ENCODE measurements at regions not wholly inside any gene's neighbourhood (a gene's known extent, or its start where the extent isn't known, plus 50 kb on each side); places are given as distances from the start of the nearest gene placed in this dataset.

DNA sequence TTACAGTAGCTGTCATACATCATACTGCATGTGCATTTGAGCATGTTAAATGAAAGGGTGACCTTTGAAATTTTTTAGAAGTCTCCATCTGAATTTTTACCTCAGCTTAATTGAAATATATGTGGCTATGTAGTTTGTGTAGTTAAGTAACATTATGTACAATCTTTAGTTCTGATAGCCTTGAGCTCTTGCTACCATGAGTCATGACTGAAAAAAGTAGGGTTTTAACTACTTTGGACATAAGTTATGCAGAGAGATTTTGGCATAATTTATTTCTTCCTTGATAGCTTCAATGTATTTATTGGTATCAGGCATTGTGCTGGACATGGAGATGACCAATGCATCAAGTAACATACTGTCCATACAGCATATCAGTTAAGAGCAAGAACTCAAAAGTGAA is 376.5 kb upstream of the ZNF717 start:
- DNase-seq (ENCODE audit: low read depth in 4 of 4, low spot score in 3 of 4): no peak

DNA sequence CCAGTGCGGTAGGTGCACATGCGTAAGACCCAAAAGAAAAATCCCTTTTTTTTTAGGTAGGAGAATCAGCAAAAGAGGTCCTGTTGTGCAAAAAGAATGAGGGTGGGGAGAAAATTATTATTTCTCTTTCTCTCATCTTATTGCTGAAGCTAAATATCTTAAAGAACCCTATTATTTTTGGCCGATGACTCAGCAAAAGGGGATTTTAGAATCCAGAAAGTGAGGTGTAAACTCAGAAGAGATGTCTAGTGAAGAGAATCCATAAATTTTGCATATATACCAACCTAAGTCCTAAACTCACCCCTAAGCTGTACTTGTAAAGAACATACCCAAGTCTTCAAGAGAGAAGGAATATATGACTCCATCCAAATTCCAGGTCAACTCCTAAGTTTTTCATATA is 386.3 kb upstream of the ZNF717 start:
- no peak for DNase-seq (ENCODE audit: low read depth in 4 of 4, low spot score in 3 of 4)

DNA sequence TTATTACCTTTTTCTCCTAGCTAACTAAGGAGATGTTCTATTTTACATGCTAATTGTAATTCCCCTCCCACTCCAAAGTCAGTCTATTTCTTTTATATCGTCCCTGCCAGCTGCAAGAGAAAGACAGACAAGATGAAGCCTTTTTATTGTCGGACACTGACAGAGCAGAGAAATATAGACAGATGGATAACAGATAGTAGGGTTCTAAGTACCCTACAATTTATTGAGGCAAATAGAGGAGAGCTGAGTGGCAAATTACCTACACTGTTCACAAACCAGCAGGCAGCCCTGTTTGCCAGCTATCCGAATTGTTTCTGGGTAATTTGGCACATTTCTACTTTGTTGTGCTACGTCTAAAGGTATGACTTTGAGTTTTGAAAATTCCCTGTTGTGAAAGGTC is 392.3 kb upstream of the ZNF717 start:
- no peak for DNase-seq (ENCODE audit: low read depth in 4 of 4, low spot score in 3 of 4)

DNA sequence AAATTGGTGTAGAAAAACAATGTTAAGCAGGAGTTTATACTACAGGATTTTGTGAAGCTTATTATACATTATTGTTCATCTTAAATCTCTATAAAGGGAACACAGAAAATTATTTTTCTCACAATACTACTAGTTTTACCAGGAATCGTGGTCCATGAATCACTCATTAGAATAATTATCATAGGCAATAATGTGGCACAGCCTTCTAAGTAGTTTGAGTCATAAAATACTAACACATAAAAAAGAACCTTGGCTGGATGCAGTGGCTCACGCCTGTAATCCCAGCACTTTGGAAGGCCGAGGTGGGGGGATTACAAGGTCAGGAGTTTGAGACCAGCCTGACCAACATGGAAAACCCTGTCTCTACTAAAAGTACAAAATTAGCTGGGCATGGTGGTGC is 393.1 kb upstream of the ZNF717 start:
- no peak for DNase-seq (ENCODE audit: low read depth in 4 of 4, low spot score in 3 of 4)

DNA sequence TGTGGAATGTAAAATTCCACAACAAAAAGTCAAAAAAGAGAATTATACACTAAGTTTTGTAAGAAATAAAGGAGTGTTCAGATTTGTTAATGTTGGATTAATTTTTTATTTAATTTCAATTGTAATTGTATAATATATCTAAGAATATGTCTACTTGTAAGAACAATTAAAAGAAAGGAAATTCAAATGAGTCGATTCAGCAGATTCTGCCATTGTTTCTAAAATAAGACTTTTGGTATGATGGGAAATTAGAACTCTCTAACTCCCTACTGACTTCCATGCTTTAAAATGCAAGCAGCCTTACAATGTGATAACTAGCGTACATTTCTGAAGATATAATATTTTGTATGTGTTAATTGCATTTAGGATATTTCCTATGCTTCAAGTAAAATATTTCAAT is 395.9 kb upstream of the ZNF717 start:
- no peak for DNase-seq (ENCODE audit: low read depth in 4 of 4, low spot score in 3 of 4)

DNA sequence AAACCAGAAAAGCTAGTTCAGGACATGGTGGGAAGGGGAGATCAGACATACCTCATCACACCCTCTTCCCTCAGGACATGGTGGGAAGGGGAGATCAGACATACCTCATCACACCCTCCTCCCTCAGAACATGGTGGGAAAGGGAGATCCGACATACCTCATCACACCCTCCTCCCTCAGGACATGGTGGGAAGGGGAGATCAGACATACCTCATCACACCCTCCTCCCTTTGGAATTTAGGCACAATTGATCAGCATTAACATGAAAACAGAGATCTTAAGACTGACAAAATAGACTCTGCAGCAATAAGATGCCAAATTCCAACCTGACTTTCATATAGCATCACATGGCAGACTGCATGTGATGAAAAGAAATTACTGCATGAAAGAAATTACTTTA is 412.7 kb upstream of the ZNF717 start:
- DNase-seq (ENCODE audit: low read depth in 4 of 4, low spot score in 3 of 4): no peak

DNA sequence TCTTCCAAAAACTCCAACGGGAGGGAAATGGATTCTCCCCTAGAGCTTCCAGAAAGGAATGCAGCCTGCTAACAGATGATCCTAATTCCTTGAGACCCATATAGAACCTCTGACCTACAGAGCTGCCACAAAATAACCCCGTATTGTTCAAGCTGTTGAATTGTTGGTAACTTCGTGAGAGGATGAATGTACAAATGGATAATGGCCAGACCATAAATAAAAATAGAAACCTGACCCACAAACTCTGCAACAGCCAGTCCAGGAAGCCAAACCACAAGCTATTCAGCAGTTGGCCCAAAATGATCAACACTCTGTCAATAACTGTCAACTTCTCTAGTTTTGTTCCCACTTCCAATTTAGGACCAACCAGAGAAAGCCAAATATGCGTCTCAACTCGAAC is 414.0 kb upstream of the ZNF717 start:
- DNase-seq (ENCODE audit: low read depth in 4 of 4, low spot score in 3 of 4): no peak

DNA sequence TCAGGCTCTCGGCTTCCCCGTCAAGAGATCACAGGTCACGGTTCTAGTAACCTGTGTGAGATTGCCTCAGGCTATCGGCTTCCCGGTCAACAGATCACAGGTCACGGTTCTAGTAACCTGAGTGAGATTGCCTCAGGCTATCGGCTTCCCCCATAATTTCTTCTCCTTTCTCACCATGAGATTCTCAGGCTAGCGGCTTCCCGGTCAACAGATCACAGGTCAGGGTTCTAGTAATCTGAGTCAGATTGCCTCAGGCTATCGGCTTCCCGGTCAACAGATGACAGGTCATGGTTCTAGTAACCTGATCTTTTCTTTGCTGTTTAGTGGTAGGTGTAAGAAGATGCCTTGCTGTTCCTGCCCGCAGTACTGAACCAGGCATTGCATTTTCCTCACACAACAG is 418.2 kb upstream of the ZNF717 start:
- DNase-seq (ENCODE audit: low read depth in 4 of 4, low spot score in 3 of 4): no peak

DNA sequence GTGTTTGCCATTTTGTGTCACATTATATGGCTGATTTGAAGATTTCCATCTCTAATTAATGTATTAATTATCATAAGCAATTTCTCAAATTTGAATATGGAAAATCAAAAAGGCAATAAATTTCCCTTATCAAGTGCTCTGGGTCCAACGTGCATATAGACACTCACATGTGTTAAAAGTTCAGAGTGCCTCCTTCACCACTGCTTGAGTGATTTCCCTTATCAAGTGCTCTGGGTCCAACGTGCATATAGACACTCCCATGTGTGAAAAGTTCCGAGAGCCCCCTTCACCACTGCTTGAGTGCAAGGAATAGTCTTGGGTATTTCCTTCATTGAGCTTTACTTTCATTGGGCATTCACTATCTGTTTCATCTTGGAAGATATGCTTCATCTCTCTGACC is 421.0 kb upstream of the ZNF717 start:
- no peak for DNase-seq (ENCODE audit: low read depth in 4 of 4, low spot score in 3 of 4)

DNA sequence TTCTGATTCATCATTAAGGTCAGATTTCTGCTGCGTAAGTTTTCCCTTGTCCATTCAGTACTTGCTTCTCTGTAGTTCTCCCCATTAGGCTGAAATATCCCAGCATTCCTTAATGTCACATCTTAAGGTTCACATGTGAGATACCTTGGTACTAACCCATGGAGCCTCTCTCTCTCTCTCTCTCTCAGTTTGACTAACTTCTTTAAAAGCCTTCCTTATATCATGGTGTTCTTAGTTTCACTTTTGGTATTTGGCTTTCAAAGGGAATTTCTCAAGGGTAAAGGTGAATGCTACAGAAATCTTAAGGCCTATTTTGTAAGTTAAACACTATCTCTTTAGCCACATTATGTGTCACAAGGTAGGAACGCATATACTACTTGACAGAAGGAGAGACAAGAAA is 427.3 kb upstream of the ZNF717 start:
- DNase-seq (ENCODE audit: low read depth in 4 of 4, low spot score in 3 of 4): no peak

DNA sequence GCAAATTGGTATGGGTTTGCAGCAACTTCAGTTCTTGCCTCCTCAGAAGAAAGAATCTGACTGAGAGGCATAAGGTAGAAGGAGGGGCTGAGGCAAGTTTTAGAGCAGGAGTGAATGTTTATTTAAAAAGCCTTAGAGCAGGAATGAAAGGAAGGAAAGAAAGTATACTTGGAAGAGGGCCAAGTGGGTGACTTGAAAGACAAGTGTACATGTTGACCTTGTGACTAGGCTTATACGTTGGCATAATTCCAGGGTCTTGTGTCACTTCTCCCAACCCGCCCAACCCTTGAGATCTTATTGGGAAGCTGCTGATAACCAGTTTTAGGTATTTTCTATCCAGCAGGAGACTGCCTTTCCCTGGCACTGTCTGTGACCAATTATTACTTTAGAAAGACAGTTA is 436.9 kb upstream of the ZNF717 start:
- no peak for DNase-seq (ENCODE audit: low read depth in 4 of 4, low spot score in 3 of 4)

DNA sequence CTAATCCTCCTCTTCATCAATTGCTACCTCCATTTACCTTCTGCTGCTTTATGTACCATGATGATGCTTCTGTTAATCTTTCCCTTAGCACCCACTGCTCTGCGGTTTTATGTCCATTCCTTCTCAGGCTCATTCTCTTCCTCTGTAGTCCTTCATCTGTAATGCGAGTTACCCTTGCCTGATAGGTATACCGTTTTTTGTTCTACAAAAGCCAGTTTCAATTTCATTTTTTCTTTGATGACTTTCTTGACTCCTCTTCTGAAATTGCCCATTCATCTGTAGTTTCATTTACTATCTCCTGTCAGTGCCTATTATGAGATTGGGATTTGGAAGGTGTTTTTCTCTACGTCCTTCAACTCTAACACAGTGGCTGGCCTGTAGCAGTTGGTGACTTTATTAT is 445.9 kb upstream of the ZNF717 start:
- DNase-seq (ENCODE audit: low read depth in 4 of 4, low spot score in 3 of 4): no peak

DNA sequence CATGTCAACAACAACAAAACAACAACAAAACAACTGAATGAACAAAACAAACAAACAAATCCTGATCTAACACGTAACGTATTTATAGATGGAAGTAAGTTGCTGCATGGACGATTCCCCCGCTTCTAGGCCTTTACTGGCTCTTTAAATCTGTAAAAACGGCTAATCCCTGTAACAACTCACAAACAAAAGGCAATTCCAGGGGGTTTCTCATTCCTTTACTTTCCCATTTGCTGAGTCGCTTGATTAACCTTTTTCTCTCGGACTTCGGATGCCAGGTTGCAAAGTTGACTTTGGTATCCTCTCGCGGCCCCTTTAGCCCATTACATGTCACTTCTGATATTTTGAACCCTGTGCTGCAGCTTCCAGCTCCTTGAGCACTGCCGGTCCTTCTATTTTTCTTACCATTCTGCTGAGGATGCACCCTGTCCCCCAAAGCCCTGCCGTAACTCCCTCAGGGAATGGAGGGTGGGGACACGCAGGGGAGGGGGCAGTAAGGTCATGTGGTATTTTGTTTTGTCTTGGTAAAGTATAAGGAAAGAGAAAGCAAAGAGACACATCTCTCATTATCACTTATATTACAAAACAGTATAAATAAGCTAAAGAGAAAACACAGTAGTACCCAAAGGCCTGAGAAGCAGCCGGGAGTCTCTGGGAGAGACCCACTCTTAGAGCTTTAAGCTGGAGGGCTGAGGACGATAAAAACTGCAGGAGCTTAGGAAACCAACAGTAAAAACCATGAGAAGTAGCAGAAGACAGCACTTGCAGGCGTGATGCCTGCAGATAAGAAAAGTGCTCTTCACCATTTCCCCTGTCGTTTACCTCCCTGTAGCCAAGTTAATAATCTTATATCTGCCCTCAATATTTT is 457.8 kb upstream of the ZNF717 start:
- no peak for DNase-seq (ENCODE audit: low read depth in 4 of 4, low spot score in 3 of 4)

DNA sequence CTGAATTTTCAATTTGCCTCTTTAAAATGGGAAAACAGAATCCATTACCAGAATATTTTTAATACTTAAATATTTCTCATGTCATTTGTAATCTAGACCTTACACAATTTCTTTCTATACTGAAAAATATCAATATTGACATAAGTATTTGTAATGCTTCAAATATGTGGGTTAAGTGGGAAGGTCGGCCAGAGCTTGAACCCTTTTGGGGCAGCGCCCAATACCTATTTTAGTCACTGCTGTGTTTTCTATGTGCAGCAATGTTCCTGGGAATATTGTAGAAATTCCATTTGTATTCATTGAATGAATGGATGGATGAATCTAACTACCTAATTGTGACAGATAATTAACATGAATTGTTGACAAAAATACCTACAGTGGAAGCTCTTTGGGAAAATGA is 459.7 kb upstream of the ZNF717 start:
- no peak for DNase-seq (ENCODE audit: low read depth in 4 of 4, low spot score in 3 of 4)

DNA sequence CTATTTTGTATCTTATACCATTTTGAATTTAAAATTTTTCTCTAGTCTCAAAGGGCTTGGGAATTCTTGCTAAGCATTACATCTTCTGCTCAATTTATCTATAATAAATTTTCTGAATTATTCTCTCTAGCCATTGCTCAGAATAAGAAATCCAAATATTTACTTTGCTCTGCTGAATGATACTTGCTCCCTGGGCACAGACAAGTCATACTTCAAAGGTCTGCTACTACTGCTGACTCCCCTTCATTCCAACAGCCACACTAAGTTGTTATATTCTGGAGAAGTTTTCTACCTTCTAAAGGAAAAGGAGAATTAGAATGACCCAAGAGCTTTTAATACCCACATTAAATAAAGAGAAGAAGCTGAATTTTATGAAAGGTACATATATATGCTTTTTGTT is 460.3 kb upstream of the ZNF717 start:
- DNase-seq (ENCODE audit: low read depth in 4 of 4, low spot score in 3 of 4): no peak

DNA sequence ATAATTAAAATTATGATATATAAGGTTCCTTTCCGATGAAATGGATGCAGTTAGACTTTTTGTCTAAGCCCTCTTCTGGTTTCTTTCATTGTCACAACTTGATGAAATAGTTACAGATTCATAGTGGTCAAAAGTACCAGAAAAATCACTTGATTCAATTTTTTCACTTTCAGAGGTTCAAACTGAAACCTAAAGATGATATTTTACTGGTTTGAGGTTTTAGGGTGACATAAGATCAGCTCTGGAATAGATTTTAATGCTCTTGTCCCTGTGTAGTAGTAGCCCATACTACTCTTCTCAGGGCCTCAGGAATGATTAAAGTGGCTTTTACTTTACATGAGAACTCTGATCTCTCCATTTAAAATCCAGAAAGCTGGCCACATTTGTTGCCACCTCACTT is 479.1 kb upstream of the ZNF717 start:
- no peak for DNase-seq (ENCODE audit: low read depth in 4 of 4, low spot score in 3 of 4)

DNA sequence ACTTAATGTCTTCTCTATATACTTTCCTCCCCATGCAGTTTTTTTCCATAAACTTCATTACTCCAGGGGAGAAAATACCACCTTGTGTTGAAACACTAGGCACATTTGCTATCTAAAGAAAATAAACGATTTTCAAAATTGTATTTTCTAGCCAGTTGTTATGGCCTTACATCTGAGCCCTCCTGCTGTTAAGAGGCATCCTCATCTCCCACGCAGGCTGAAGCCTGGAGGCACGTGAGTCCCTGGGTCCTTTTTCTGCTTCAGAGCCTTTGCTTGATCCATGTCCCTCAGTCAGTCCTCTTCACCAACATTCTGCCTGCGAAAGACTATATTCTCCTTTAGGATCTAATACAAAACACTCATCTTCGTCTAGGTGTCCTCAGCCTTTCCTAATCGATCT is 479.6 kb upstream of the ZNF717 start:
- DNase-seq (ENCODE audit: low read depth in 4 of 4, low spot score in 3 of 4): no peak

DNA sequence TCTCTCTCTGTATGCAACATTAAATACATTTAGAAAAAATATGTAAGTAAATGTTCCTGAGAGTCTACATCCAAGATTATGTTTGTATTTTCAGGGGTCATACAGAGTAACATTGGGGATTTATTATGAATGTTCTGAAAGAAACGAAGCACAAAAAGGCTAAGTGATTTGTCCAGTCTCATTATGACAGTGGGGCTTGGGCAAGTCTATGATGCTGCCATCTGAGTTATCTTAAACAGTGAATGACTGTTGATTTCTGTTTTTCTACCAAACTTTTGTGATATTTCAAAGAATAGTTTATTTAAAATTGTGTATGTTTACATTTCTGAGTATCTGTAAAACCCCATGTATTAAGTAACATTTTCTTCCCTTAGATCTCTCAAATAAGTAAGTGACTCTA is 481.2 kb upstream of the ZNF717 start:
- DNase-seq (ENCODE audit: low read depth in 4 of 4, low spot score in 3 of 4): no peak

DNA sequence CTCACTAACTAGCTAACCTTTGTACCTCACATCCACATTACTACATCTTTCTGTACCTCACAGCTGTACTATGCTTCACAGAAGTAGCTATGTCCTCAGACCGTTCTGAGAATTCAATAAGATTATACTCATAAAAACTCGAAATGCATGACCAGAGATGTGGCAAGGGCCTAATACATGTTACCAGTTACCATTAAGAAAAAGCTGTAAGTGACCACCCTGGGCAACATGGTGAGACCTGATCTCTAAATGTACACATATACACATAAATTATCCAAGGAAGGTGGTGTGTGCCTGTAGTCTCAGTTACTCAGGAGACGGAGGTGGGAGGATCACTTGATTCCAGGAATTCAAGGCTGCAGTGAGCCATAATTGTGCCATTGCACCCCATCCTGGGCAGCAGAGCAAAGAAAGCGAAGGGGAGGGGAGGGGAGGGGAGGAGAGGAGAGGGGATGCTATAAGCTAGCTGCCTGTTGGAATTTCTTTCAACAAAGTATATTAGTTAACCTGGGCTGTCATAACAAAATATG is 482.6 kb upstream of the ZNF717 start:
- DNase-seq (ENCODE audit: low read depth in 4 of 4, low spot score in 3 of 4): peak in 3 of 4 donors; percentile 8 to 20 (median 15)

DNA sequence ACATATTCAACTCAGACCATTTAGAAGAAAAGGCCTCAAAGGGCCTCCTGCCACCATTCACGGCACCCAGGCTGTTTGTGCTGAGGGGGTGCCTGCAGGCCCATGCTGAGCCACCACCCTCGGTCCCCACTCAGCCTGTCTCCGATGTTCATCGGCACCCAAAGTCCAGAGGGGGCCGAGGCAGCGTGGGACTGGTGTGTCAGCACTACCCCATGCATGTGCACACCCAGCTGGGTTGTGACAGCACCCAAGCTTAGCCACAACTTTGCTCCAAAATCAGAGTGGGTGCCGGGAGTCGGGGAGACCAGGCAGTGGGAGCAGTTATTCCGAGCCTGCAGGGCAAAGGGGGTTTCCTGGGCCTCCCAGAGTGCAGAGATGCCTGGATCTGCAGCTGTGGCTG is 508.5 kb upstream of the ZNF717 start:
- DNase-seq (ENCODE audit: low read depth in 4 of 4, low spot score in 3 of 4): no peak

DNA sequence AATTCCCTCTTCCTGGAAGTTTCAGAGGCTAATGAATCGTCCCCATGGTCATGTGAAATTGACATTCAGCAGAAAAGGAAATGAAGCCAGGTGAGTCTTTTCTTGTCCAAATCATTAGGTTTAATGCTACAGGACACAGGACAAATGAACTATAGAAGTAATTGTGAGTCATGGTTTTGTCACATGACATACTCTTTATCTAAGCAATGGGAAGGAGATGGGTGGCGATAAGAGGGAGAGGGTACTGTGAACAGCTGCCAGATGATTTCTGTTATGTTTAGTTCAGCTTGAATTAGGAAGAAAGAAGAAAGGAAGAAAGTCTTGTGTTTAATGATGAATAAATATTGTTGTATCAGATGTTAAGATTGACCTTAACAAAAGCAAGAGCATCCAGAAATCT is 515.4 kb upstream of the ZNF717 start:
- DNase-seq (ENCODE audit: low read depth in 4 of 4, low spot score in 3 of 4): no peak

DNA sequence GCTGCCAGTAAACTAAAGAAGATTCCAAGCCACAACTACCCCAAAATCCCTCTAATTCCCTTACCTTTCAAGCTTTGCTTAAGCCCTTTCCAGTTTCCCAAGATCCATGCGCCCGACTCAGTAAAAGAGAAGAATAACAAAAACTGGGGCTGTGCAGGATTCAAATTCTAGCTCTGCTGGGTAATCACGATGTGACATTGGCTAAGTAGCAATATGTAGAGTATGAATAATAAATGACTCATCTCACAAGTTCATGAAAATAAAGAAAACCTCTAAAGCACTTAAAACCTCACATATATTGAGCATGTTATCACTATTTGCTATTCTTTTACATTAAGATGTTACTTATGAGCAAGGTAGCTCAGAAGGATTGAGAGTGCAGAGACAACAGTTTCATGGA is 522.2 kb upstream of the ZNF717 start:
- DNase-seq (ENCODE audit: low read depth in 4 of 4, low spot score in 3 of 4): no peak

DNA sequence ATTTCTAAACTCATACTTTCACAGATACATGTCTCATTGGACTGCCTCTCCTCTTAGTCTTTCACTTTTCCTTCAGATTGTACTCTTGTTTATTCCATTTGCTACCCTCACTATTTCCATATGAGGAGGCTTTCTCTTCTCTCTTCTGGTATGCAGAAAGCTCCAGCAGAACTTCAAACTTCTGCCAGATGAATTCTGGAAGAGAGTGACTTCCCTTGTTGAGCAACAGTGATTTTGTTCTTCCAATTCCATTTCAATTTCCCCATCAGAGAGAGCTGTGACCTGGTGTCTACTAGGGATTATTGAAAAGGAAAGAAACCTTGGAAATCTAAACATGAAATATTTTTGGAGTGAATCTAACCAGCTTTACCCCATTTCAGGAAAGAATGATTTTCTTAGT is 523.2 kb upstream of the ZNF717 start:
- DNase-seq (ENCODE audit: low read depth in 4 of 4, low spot score in 3 of 4): no peak

All from left renal pelvis (tissue), 4 donors.